ENCODE measurements at regions not wholly inside any gene's neighbourhood (a gene's known extent, or its start where the extent isn't known, plus 50 kb on each side); places are given as distances from the start of the nearest gene placed in this dataset.

DNA sequence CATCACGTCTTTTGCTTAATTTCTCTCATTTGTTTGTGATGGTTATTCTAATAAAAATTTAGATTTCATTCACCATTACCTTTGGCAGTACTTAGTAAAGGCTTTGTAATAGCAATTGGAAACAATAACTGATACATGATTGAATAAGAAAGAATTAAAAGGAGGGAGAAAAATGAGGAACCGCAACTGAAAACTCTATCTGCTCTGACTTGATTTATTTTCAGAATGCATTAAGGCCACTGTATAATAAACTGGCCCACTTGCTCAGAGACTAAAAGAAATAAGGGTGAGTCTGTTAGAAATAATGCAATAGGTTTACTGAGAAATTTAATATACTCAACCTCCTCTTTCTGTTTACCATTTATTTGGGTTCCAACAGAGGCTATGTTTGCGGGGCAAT is 351.5 kb downstream of the TMA16 start (continued):
- TF ChIP-seq, protein P1, sequence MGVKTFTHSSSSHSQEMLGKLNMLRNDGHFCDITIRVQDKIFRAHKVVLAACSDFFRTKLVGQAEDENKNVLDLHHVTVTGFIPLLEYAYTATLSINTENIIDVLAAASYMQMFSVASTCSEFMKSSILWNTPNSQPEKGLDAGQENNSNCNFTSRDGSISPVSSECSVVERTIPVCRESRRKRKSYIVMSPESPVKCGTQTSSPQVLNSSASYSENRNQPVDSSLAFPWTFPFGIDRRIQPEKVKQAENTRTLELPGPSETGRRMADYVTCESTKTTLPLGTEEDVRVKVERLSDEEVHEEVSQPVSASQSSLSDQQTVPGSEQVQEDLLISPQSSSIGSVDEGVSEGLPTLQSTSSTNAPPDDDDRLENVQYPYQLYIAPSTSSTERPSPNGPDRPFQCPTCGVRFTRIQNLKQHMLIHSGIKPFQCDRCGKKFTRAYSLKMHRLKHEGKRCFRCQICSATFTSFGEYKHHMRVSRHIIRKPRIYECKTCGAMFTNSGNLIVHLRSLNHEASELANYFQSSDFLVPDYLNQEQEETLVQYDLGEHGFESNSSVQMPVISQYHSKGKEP (tag by site-specific recombination; IDR thresholded peaks at IDR 0.05), result no peak
- TF ChIP-seq RBAK (tag by site-specific recombination; IDR thresholded peaks at IDR 0.05) (no peak), ZNF629 (tag by site-specific recombination; IDR thresholded peaks at IDR 0.05) (no peak), ZNF19 (tag by site-specific recombination; IDR thresholded peaks at IDR 0.05; ENCODE audit: low read depth) (no peak)
- TF ChIP-seq, protein P2, sequence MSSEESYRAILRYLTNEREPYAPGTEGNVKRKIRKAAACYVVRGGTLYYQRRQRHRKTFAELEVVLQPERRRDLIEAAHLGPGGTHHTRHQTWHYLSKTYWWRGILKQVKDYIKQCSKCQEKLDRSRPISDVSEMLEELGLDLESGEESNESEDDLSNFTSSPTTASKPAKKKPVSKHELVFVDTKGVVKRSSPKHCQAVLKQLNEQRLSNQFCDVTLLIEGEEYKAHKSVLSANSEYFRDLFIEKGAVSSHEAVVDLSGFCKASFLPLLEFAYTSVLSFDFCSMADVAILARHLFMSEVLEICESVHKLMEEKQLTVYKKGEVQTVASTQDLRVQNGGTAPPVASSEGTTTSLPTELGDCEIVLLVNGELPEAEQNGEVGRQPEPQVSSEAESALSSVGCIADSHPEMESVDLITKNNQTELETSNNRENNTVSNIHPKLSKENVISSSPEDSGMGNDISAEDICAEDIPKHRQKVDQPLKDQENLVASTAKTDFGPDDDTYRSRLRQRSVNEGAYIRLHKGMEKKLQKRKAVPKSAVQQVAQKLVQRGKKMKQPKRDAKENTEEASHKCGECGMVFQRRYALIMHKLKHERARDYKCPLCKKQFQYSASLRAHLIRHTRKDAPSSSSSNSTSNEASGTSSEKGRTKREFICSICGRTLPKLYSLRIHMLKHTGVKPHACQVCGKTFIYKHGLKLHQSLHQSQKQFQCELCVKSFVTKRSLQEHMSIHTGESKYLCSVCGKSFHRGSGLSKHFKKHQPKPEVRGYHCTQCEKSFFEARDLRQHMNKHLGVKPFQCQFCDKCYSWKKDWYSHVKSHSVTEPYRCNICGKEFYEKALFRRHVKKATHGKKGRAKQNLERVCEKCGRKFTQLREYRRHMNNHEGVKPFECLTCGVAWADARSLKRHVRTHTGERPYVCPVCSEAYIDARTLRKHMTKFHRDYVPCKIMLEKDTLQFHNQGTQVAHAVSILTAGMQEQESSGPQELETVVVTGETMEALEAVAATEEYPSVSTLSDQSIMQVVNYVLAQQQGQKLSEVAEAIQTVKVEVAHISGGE (tag by site-specific recombination; conservative IDR thresholded peaks at IDR 0.05; ENCODE audit: low read depth), result no peak

DNA sequence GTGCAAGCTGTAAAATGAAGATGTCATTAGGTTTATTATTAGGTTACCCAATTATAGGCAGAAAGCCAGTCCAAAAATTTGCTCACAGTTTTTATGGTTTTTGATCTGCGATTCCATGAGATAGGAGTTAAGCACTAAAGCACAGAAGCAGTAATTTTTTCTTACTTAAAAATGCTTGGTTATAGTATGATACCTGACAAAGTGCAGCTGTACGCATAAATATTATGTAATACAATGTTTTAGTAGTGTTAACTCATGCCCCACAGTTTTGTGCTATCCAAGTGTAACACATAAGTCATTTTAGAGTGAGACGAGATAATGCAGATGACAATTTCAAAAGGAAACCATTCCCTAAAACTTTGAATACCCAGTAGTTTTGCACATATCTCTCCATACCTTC is 357.8 kb downstream of the TMA16 start:
- no peaks in the 10 kb centered on the region for H3K4me1 ChIP-seq (ENCODE audit: control insufficient read depth, insufficient read depth, low read length)
- H3K27ac ChIP-seq (ENCODE audit: extremely low read depth, low read depth, low read length), result no peak overlapping the region
- TF ChIP-seq ZNF768 (tag by site-specific recombination; IDR thresholded peaks at IDR 0.05), result no peak
- no peak for TF ChIP-seq ZNF747 (tag by site-specific recombination; IDR thresholded peaks at IDR 0.05)
- TF ChIP-seq ZNF654 (tag by site-specific recombination; IDR thresholded peaks at IDR 0.05; ENCODE audit: low read depth), result no peak
- no peak for TF ChIP-seq ZFP3 (tag by site-specific recombination; IDR thresholded peaks at IDR 0.05; ENCODE audit: low read depth)
- no peak for TF ChIP-seq ZNF10 (tag by site-specific recombination; IDR thresholded peaks at IDR 0.05)
- no peak for TF ChIP-seq ZNF302 (tag by site-specific recombination; IDR thresholded peaks at IDR 0.05; ENCODE audit: low read depth)
- TF ChIP-seq, protein P3, sequence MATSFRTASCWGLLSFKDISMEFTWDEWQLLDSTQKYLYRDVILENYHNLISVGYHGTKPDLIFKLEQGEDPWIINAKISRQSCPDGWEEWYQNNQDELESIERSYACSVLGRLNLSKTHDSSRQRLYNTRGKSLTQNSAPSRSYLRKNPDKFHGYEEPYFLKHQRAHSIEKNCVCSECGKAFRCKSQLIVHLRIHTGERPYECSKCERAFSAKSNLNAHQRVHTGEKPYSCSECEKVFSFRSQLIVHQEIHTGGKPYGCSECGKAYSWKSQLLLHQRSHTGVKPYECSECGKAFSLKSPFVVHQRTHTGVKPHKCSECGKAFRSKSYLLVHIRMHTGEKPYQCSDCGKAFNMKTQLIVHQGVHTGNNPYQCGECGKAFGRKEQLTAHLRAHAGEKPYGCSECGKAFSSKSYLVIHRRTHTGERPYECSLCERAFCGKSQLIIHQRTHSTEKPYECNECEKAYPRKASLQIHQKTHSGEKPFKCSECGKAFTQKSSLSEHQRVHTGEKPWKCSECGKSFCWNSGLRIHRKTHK (tag by site-specific recombination; IDR thresholded peaks at IDR 0.05), result no peak
- TF ChIP-seq ZSCAN16 (tag by site-specific recombination; IDR thresholded peaks at IDR 0.05), result no peak
- TF ChIP-seq YY1 (tag by site-specific recombination; IDR thresholded peaks at IDR 0.05), result no peak
- TF ChIP-seq ZNF112 (tag by site-specific recombination; IDR thresholded peaks at IDR 0.05), result no peak
- no peak for TF ChIP-seq ZNF521 (tag by site-specific recombination; IDR thresholded peaks at IDR 0.05)
- TF ChIP-seq ZNF626 (tag by site-specific recombination; IDR thresholded peaks at IDR 0.05), result no peak
- ChIA-PET POLR2A (no interaction called here), CTCF (no interaction called here)
- H3K9me3 ChIP-seq (ENCODE audit: control insufficient read depth, insufficient read depth, low read depth, low read length), result no peaks in the 10 kb centered on the region
- no peak overlapping the region for H3K4me3 ChIP-seq (ENCODE audit: low read depth, low read length)
- H3K36me3 ChIP-seq (ENCODE audit: control insufficient read depth in 2 of 2, insufficient read depth in 1 of 2, low read length in 2 of 2), result no peaks in the 10 kb centered on the region

DNA sequence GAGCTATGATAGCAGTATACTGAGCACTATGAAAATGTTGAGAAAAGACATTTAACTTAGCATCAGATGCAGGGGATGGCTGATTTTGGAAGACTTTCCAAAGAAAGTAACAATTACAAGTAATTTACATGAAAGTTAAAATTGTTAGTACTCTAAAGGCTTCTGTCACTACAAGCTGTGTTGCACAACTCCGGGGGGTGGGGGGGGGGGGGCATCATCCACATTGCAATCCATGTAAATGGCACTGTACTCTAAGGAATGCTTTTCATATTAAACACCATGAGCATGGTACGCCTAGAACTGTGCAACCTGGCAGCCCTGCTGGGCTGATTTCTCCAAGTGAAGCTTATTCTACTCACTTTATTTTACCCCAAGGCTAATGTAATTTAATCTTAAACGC is 363.4 kb downstream of the TMA16 start:
- Histone ChIP-seq H3K36me3 (ENCODE audit: control insufficient read depth in 2 of 2, insufficient read depth in 1 of 2, low read length in 2 of 2) (no peaks in the 10 kb centered on the region), H3K27ac (ENCODE audit: extremely low read depth, low read depth, low read length) (no peak overlapping the region), H3K9me3 (ENCODE audit: control insufficient read depth, insufficient read depth, low read depth, low read length) (no peaks in the 10 kb centered on the region), H3K4me3 (ENCODE audit: low read depth, low read length) (no peak overlapping the region), H3K4me1 (ENCODE audit: control insufficient read depth, insufficient read depth, low read length) (no peaks in the 10 kb centered on the region)
- ChIA-PET CTCF (no interaction called here), POLR2A (no interaction called here)
- TF ChIP-seq ZNF777 (tag by site-specific recombination; IDR thresholded peaks at IDR 0.05; ENCODE audit: borderline replicate concordance) (no peak), RBAK (tag by site-specific recombination; IDR thresholded peaks at IDR 0.05) (no peak), ZNF423 (tag by site-specific recombination; IDR thresholded peaks at IDR 0.05) (no peak), ZEB2 (tag by site-specific recombination; IDR thresholded peaks at IDR 0.05) (no peak), SETDB1 (IDR thresholded peaks at IDR 0.05; ENCODE audit: insufficient read length, low read length) (no peak), ZFP69B (tag by site-specific recombination; IDR thresholded peaks at IDR 0.05) (no peak), BCL11B (tag by site-specific recombination; IDR thresholded peaks at IDR 0.05; ENCODE audit: low read depth) (no peak), KLF7 (tag by site-specific recombination; IDR thresholded peaks at IDR 0.05; ENCODE audit: borderline replicate concordance) (no peak), TRIM28 (IDR thresholded peaks at IDR 0.05; ENCODE audit: borderline replicate concordance, low read length) (no peak), ZNF433 (tag by site-specific recombination; IDR thresholded peaks at IDR 0.05; ENCODE audit: low read depth) (no peak), GLI4 (tag by site-specific recombination; IDR thresholded peaks at IDR 0.05) (no peak)
- TF ChIP-seq, protein P4, sequence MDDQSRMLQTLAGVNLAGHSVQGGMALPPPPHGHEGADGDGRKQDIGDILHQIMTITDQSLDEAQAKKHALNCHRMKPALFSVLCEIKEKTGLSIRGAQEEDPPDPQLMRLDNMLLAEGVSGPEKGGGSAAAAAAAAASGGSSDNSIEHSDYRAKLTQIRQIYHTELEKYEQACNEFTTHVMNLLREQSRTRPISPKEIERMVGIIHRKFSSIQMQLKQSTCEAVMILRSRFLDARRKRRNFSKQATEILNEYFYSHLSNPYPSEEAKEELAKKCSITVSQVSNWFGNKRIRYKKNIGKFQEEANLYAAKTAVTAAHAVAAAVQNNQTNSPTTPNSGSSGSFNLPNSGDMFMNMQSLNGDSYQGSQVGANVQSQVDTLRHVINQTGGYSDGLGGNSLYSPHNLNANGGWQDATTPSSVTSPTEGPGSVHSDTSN (CRISPR knock-in tag; IDR thresholded peaks at IDR 0.05), result no peak
- TF ChIP-seq, protein P5, sequence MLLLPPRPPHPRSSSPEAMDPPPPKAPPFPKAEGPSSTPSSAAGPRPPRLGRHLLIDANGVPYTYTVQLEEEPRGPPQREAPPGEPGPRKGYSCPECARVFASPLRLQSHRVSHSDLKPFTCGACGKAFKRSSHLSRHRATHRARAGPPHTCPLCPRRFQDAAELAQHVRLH (tag by site-specific recombination; IDR thresholded peaks at IDR 0.05), result no peak
